ENCODE measurements at regions not wholly inside any gene's neighbourhood (a gene's known extent, or its start where the extent isn't known, plus 50 kb on each side); places are given as distances from the start of the nearest gene placed in this dataset.

DNA sequence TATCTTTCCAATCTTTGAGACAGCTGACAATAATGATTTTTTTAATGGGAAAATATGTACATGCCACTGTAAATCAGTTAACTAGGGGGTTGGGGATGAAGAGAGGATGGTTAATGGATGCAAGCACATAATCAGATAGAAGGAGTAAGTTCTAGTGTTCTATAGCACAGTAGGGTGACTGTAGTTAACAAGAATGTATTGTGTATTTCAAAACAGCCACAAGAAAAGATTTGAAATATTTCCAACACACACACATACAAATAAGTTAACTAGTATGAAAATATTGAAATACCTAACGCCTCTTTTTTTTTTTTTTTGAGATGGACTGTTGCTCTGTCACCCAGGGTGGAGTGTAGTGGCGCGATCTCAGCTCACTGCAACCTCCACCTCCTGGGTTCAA, 153.4 kb upstream of the SALL4 start:
- no peak overlapping the region for H3K4me2 ChIP-seq (replicated peaks; ENCODE audit: extremely low read depth, low read length, poor library complexity, severe bottlenecking)
- no peaks in the 10 kb centered on the region for H4K20me1 ChIP-seq (ENCODE audit: insufficient read depth, low read length)
- Mint-ChIP-seq H3K4me1 (peaks cover 12% of the 10 kb centered on the region), H3K36me3 (no peaks in the 10 kb centered on the region), H3K9me3 (no peaks in the 10 kb centered on the region), H3K27me3 (ENCODE audit: low read depth in 3 of 3) (peaks cover 2 to 15% (median 8%) of the 10 kb centered on the region in 3 donors), H3K27ac (peak overlapping the region in 1 of 7 donors; percentile 22), H3K4me3 (no peak overlapping the region)
- no peak for DNase-seq
- no peak overlapping the region for H3K4me3 ChIP-seq (replicated peaks in 1 of 3; ENCODE audit: low read depth in 2 of 3, low read length in 3 of 3)
- H3K36me3 ChIP-seq (replicated peaks in 1 of 2; ENCODE audit: control insufficient read depth in 1 of 2, insufficient read depth in 2 of 2, low read length in 2 of 2) = no peaks in the 10 kb centered on the region
- H3K27ac ChIP-seq (ENCODE audit: low read depth in 1 of 2, low read length in 2 of 2) = no peak overlapping the region
- WGBS (ENCODE audit: insufficient coverage) = 83% methylated on average over 2 of the region's 3 CpGs
- TF ChIP-seq, protein P1, sequence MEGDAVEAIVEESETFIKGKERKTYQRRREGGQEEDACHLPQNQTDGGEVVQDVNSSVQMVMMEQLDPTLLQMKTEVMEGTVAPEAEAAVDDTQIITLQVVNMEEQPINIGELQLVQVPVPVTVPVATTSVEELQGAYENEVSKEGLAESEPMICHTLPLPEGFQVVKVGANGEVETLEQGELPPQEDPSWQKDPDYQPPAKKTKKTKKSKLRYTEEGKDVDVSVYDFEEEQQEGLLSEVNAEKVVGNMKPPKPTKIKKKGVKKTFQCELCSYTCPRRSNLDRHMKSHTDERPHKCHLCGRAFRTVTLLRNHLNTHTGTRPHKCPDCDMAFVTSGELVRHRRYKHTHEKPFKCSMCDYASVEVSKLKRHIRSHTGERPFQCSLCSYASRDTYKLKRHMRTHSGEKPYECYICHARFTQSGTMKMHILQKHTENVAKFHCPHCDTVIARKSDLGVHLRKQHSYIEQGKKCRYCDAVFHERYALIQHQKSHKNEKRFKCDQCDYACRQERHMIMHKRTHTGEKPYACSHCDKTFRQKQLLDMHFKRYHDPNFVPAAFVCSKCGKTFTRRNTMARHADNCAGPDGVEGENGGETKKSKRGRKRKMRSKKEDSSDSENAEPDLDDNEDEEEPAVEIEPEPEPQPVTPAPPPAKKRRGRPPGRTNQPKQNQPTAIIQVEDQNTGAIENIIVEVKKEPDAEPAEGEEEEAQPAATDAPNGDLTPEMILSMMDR (IDR thresholded peaks at IDR 0.05) = no peak
- intact Hi-C loops (cut with micrococcal nuclease) = no loop called here
- H3K9me3 ChIP-seq (replicated peaks in 1 of 2; ENCODE audit: control insufficient read depth in 1 of 2, insufficient read depth in 1 of 2, low read length in 2 of 2) = no peaks in the 10 kb centered on the region
- no peak overlapping the region for H2AFZ ChIP-seq (ENCODE audit: insufficient read depth, low read depth, low read length, poor library complexity, severe bottlenecking)
- H3K4me1 ChIP-seq (ENCODE audit: control insufficient read depth in 1 of 2, insufficient read depth in 2 of 2, low read length in 2 of 2) = no peaks in the 10 kb centered on the region
- no peaks in the 10 kb centered on the region for H3K79me2 ChIP-seq (ENCODE audit: insufficient read depth, low read length)
- H3K9ac ChIP-seq (ENCODE audit: insufficient read depth, low read length, poor library complexity, severe bottlenecking) = no peak overlapping the region
- H3K27me3 ChIP-seq (ENCODE audit: control insufficient read depth in 2 of 2, insufficient read depth in 2 of 2, low read length in 2 of 2) = no peaks in the 10 kb centered on the region

DNA sequence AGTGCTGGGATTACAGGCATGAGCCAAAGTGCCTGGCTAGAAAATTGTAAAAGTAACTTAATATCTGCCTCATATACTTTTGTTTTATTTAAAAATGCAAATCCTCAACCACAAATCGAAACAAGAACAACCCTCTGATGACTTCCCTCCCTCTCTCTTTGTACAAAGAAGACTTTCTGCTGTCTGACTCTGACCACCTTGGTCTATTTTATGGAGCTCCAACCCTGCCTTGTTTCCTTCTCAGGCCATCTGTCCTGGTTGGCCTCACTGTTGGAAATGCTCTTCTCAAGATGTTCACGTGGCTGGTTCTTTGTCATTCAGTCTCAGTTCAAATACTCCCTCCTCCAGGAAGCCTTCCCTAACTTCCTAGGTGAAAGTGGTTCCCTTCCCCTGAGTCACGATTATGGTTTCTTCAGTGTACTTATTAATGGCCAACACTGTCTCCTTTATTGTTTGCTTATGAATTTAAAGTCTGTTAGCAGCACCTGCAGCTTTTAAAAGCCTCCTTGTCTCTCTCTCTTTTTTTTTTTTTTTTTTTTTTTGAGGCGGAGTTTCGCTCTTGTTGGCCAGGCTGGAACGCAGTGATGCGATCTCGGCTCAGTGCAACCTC, 151.5 kb upstream of the SALL4 start:
- Histone ChIP-seq H3K4me3 (replicated peaks in 1 of 3; ENCODE audit: low read depth in 2 of 3, low read length in 3 of 3) (no peak overlapping the region), H3K79me2 (ENCODE audit: insufficient read depth, low read length) (no peaks in the 10 kb centered on the region), H3K4me2 (replicated peaks; ENCODE audit: extremely low read depth, low read length, poor library complexity, severe bottlenecking) (no peak overlapping the region), H4K20me1 (ENCODE audit: insufficient read depth, low read length) (no peaks in the 10 kb centered on the region), H3K9ac (ENCODE audit: insufficient read depth, low read length, poor library complexity, severe bottlenecking) (no peak overlapping the region), H2AFZ (ENCODE audit: insufficient read depth, low read depth, low read length, poor library complexity, severe bottlenecking) (no peak overlapping the region), H3K4me1 (ENCODE audit: control insufficient read depth in 1 of 2, insufficient read depth in 2 of 2, low read length in 2 of 2) (no peaks in the 10 kb centered on the region), H3K9me3 (replicated peaks in 1 of 2; ENCODE audit: control insufficient read depth in 1 of 2, insufficient read depth in 1 of 2, low read length in 2 of 2) (no peaks in the 10 kb centered on the region), H3K36me3 (replicated peaks in 1 of 2; ENCODE audit: control insufficient read depth in 1 of 2, insufficient read depth in 2 of 2, low read length in 2 of 2) (no peaks in the 10 kb centered on the region), H3K27me3 (ENCODE audit: control insufficient read depth in 2 of 2, insufficient read depth in 2 of 2, low read length in 2 of 2) (no peaks in the 10 kb centered on the region), H3K27ac (ENCODE audit: low read depth in 1 of 2, low read length in 2 of 2) (no peak overlapping the region)
- 89% methylated on average over 5 of the region's 8 CpGs for WGBS (ENCODE audit: insufficient coverage)
- TF ChIP-seq, protein P1 (IDR thresholded peaks at IDR 0.05) = no peak
- Mint-ChIP-seq H3K27me3 (ENCODE audit: low read depth in 3 of 3) (peaks cover 0 to 5% (median 2%) of the 10 kb centered on the region in 3 donors), H3K4me1 (peaks cover 6% of the 10 kb centered on the region), H3K4me3 (no peak overlapping the region), H3K36me3 (no peaks in the 10 kb centered on the region), H3K9me3 (no peaks in the 10 kb centered on the region), H3K27ac (no peak overlapping the region)
- intact Hi-C loops (cut with micrococcal nuclease) = no loop called here
- DNase-seq = no peak
